SK-N-SH (cell line): ENCODE measurements at regions not wholly inside any gene's neighbourhood (a gene's known extent, or its start where the extent isn't known, plus 50 kb on each side); places are given as distances from the start of the nearest gene placed in this dataset.
A peak's percentile ranks its signal among the peaks of the same experiment; 100 is the strongest.

ENCODE experiments used
- CTCF ChIA-PET: fragments of 300-600, 350-600 bp; formaldehyde crosslinking; extraction: SDS; loops from one replicate; lab custom pipeline; 2021; lab: Yijun Ruan, JAX
- POLR2A ChIA-PET: fragments of 350-600 bp; sonication (Branson Sonifier 250); formaldehyde crosslinking; extraction: SDS; loops from one replicate; lab custom pipeline; 2020; ENCODE audit warnings: antibody characterized with exemption, inconsistent platforms; lab: Yijun Ruan, JAX
- DNase-seq: peaks from one replicate; pipeline ENCODE4 v3.0.0; 2012
- H2AFZ ChIP-seq: fragments of 200-600 bp; sonication (generic); 2 replicates; pipeline ENCODE4 v1.8.1; 2016; ENCODE audit warnings: antibody characterized with exemption, mild to moderate bottlenecking, low read depth
- H3F3A ChIP-seq: fragments of 200-600 bp; sonication (generic); replicated peaks from 2 replicates; pipeline ENCODE3; 2016; ENCODE audit warnings: antibody characterized with exemption, mild to moderate bottlenecking; ENCODE audit not compliant: insufficient read depth
- H3K27ac ChIP-seq, 2 experiments: fragments of 200-500 bp in 1 of 2; fragments of 200-600 bp in 1 of 2; sonication (Bioruptor generic) in 1 of 2; sonication (generic), shearing (Covaris generic) in 1 of 2; 2 replicates each; pipeline versions ENCODE4 v1.5.1 to v1.6.1; 2014 to 2016; ENCODE audit warnings: low read depth in 2 of 2, inconsistent platforms in 1 of 2, low read length in 1 of 2, mild to moderate bottlenecking in 1 of 2, mixed read lengths in 1 of 2
- H3K27me3 ChIP-seq: fragments of 200-600 bp; sonication (generic), shearing (Covaris generic); 2 replicates; pipeline ENCODE4 v1.6.1; 2016; ENCODE audit warnings: mixed run types; ENCODE audit not compliant: insufficient read depth
- H3K36me3 ChIP-seq, 2 experiments: fragments of 200-500 bp in 1 of 2; fragments of 200-600 bp in 1 of 2; sonication (Bioruptor generic) in 1 of 2; sonication (generic) in 1 of 2; replicated peaks in 1 of 2; 2 replicates each; pipeline versions ENCODE3 to v1.5.1; 2014 to 2016; ENCODE audit warnings: low read length in 1 of 2, mild to moderate bottlenecking in 1 of 2; ENCODE audit not compliant: insufficient read depth in 2 of 2, control insufficient read depth in 1 of 2
- H3K4me1 ChIP-seq, 2 experiments: fragments of 200-500 bp in 1 of 2; fragments of 200-600 bp in 1 of 2; sonication (Bioruptor generic) in 1 of 2; sonication (generic), shearing (Covaris generic) in 1 of 2; 2 replicates each; pipeline versions ENCODE4 v1.5.1 to v1.6.1; 2014 to 2016; ENCODE audit warnings: low read depth in 1 of 2, low read length in 1 of 2, mixed run types in 1 of 2; ENCODE audit not compliant: insufficient read depth in 2 of 2, control insufficient read depth in 1 of 2
- H3K4me2 ChIP-seq: fragments of 200-600 bp; sonication (generic), shearing (Covaris generic); 2 replicates; pipeline ENCODE4 v1.6.1; 2017; ENCODE audit warnings: mixed run types
- H3K4me3 ChIP-seq, 2 experiments: fragments of 200-500 bp in 1 of 2; fragments of 200-600 bp in 1 of 2; sonication (Bioruptor generic) in 1 of 2; sonication (generic), shearing (Covaris generic) in 1 of 2; 2 replicates each; pipeline versions ENCODE4 v1.5.1 to v1.8.1; 2014 to 2016; ENCODE audit warnings: low read depth in 2 of 2, inconsistent platforms in 1 of 2, low read length in 1 of 2, mild to moderate bottlenecking in 1 of 2, mixed read lengths in 1 of 2, moderate library complexity in 1 of 2
- H3K79me2 ChIP-seq: fragments of 200-600 bp; sonication (generic); 2 replicates; pipeline ENCODE4 v1.8.1; 2017; ENCODE audit warnings: mild to moderate bottlenecking; ENCODE audit not compliant: insufficient read depth
- H3K9ac ChIP-seq: fragments of 200-600 bp; sonication (generic); 2 replicates; pipeline ENCODE4 v1.6.1; 2017; ENCODE audit warnings: mixed run types
- H3K9me2 ChIP-seq: fragments of 200-600 bp; sonication (generic); 2 replicates; pipeline ENCODE4 v1.6.1; 2017; ENCODE audit warnings: mixed run types
- H3K9me3 ChIP-seq: fragments of 200-600 bp; sonication (generic); 2 replicates; pipeline ENCODE4 v1.6.1; 2017; ENCODE audit warnings: mixed run types, mild to moderate bottlenecking, moderate library complexity
- H4K20me1 ChIP-seq: fragments of 200-600 bp; sonication (generic); 2 replicates; pipeline ENCODE4 v1.6.1; 2017; ENCODE audit warnings: mild to moderate bottlenecking, mixed run types; ENCODE audit not compliant: insufficient read depth
- CHD2 ChIP-seq: fragments of 150-350 bp; IDR thresholded peaks from 2 replicates; pipeline ENCODE4 v1.6.1; 2018; ENCODE audit warnings: low read length; ENCODE audit not compliant: partially characterized antibody
- CTCF ChIP-seq: fragments of 200-600 bp; sonication (generic); IDR thresholded peaks from 2 replicates; pipeline ENCODE4 v1.6.1; 2017; ENCODE audit warnings: antibody characterized with exemption, mild to moderate bottlenecking, moderate library complexity
- FOSL2 ChIP-seq: IDR thresholded peaks from 2 replicates; pipeline ENCODE4 v1.4.0; 2012; ENCODE audit warnings: low read depth, mild to moderate bottlenecking, moderate library complexity, borderline replicate concordance
- FOXJ3 ChIP-seq: sonication (generic); formaldehyde crosslinking; IDR thresholded peaks from 2 replicates; pipeline ENCODE4 v1.5.1; 2020; ENCODE audit warnings: mild to moderate bottlenecking, missing genetic modification reagents
- FOXM1 ChIP-seq: IDR thresholded peaks from 2 replicates; pipeline ENCODE4 v1.4.0; 2012; ENCODE audit warnings: low read depth, mild to moderate bottlenecking
- GABPA ChIP-seq: IDR thresholded peaks from 2 replicates; pipeline ENCODE4 v1.4.0; 2012; ENCODE audit warnings: low read depth, mild to moderate bottlenecking
- MEF2A ChIP-seq: IDR thresholded peaks from 2 replicates; pipeline ENCODE4 v1.4.0; 2012; ENCODE audit warnings: low read depth, borderline replicate concordance
- NFIC ChIP-seq: IDR thresholded peaks from 2 replicates; pipeline ENCODE4 v1.4.0; 2012; ENCODE audit warnings: borderline replicate concordance
- PBX3 ChIP-seq: IDR thresholded peaks from 2 replicates; pipeline ENCODE4; 2012
- POLR2AphosphoS5 ChIP-seq: IDR thresholded peaks from 2 replicates; pipeline ENCODE4 v1.6.1; 2012; ENCODE audit warnings: low read depth, low read length
- RAD21 ChIP-seq: IDR thresholded peaks from 2 replicates; pipeline ENCODE4 v1.6.1; 2012; ENCODE audit warnings: mild to moderate bottlenecking, low read length
- RCOR1 ChIP-seq: fragments of 150-350 bp; IDR thresholded peaks from 2 replicates; pipeline ENCODE4 v1.6.1; 2017; ENCODE audit warnings: antibody characterized with exemption, low read length
- RFX5 ChIP-seq: IDR thresholded peaks from 2 replicates; pipeline ENCODE4 v1.6.1; 2012; ENCODE audit warnings: mild to moderate bottlenecking, improper control_type of control experiment, low read length
- SMC3 ChIP-seq: IDR thresholded peaks from 2 replicates; pipeline ENCODE4 v1.6.1; 2012; ENCODE audit warnings: low read depth, low read length, improper control_type of control experiment
- TCF12 ChIP-seq: IDR thresholded peaks from 2 replicates; pipeline ENCODE4 v1.4.0; 2012
- TEAD4 ChIP-seq: IDR thresholded peaks from 2 replicates; pipeline ENCODE4 v1.4.0; 2012; ENCODE audit warnings: mild to moderate bottlenecking, borderline replicate concordance; ENCODE audit not compliant: insufficient read depth
- USF2 ChIP-seq: fragments of 150-350 bp; IDR thresholded peaks from 2 replicates; pipeline ENCODE4 v1.6.1; 2017; ENCODE audit warnings: antibody characterized with exemption, low read length, low read depth, borderline replicate concordance
- YY1 ChIP-seq: IDR thresholded peaks from 2 replicates; pipeline ENCODE4 v1.4.0; 2012; ENCODE audit warnings: low read depth, mild to moderate bottlenecking
- WGBS: methylation state at CpG from one replicate; pipeline ENCODE4 v1.1.6; 2017; ENCODE audit warnings: low lambda C conversion rate; 5-methylcytosine and 5-hydroxymethylcytosine counted together
- TF ChIP-seq, protein P1 (sequence below): IDR thresholded peaks from 2 replicates; pipeline ENCODE4 v1.4.0; 2012; ENCODE audit warnings: low read depth, borderline replicate concordance

- no peaks in the 10 kb centered on the region for H3K27me3 ChIP-seq
- no peak overlapping the region for H3K9ac ChIP-seq
- ChIA-PET CTCF (no interaction called here), POLR2A (no interaction called here)
- H3K36me3 ChIP-seq: no peaks in the 10 kb centered on the region
- no peaks in the 10 kb centered on the region; a peak in 1 of 4 replicates for H3K4me1 ChIP-seq
- no peaks in the 10 kb centered on the region for H3K9me2 ChIP-seq
- no peak overlapping the region for H2AFZ ChIP-seq
- no peaks in the 10 kb centered on the region for H3F3A ChIP-seq
- 75% methylated on average over 5 of the region's 5 CpGs for WGBS
- no peak overlapping the region for H3K4me2 ChIP-seq
- DNase-seq: no peak
- no peak overlapping the region for H3K4me3 ChIP-seq
- H3K27ac ChIP-seq: no peak overlapping the region
- TF ChIP-seq FOSL2 (no peak), FOXJ3 (CRISPR knock-in tag) (no peak), CTCF (no peak), GABPA (no peak), CHD2 (no peak), NFIC (0 out of 2 replicates have a peak, but pooled peaks have one; percentile 6)
- H3K79me2 ChIP-seq: no peaks in the 10 kb centered on the region
- 0 out of 2 replicates have a peak, but pooled peaks cover 4% of the 10 kb centered on the region for H3K9me3 ChIP-seq
- H4K20me1 ChIP-seq: no peaks in the 10 kb centered on the region
Observed at GRCh38 chr12:83468988-83469908, 782.5 kb downstream of the TMTC2 start.

- Histone ChIP-seq H4K20me1 (no peaks in the 10 kb centered on the region), H2AFZ (no peak overlapping the region), H3K9me2 (no peaks in the 10 kb centered on the region), H3K27me3 (no peaks in the 10 kb centered on the region), H3K4me3 (no peak overlapping the region), H3K36me3 (no peaks in the 10 kb centered on the region), H3K9me3 (0 out of 2 replicates have a peak, but pooled peaks cover 4% of the 10 kb centered on the region), H3K79me2 (no peaks in the 10 kb centered on the region), H3K27ac (no peak overlapping the region), H3K4me1 (no peaks in the 10 kb centered on the region; a peak in 1 of 4 replicates), H3F3A (no peaks in the 10 kb centered on the region), H3K4me2 (no peak overlapping the region), H3K9ac (no peak overlapping the region)
- ChIA-PET CTCF (no interaction called here), POLR2A (no interaction called here)
- WGBS: 57% methylated on average over 2 of the region's 2 CpGs
- DNase-seq: no peak
- TF ChIP-seq POLR2AphosphoS5 (no peak), YY1 (no peak), USF2 (no peak), TCF12 (no peak), RAD21 (no peak), GABPA (no peak), RFX5 (no peak), MEF2A (no peak), RCOR1 (no peak), PBX3 (no peak), FOXM1 (no peak), CTCF (no peak), SMC3 (no peak), TEAD4 (no peak), FOXJ3 (CRISPR knock-in tag) (no peak)
- TF ChIP-seq, protein P1, sequence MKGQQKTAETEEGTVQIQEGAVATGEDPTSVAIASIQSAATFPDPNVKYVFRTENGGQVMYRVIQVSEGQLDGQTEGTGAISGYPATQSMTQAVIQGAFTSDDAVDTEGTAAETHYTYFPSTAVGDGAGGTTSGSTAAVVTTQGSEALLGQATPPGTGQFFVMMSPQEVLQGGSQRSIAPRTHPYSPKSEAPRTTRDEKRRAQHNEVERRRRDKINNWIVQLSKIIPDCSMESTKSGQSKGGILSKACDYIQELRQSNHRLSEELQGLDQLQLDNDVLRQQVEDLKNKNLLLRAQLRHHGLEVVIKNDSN: no peak
Observed at GRCh38 chr12:83465632-83466031, 778.9 kb downstream of the TMTC2 start.
